GM18867 (cell line): ENCODE measurements at regions not wholly inside any gene's neighbourhood (a gene's known extent, or its start where the extent isn't known, plus 50 kb on each side); places are given as distances from the start of the nearest gene placed in this dataset.
"Not testable (repeated sequence)": the region's sequence is repeated elsewhere in the genome, so short reads cannot be mapped to it uniquely, and the experiment has no call there.

Experiments used
- ATAC-seq: cut with Tn5 transposase; IDR thresholded peaks from one replicate; pipeline ENCODE4 v1.9.1; 2021; ENCODE audit warnings: mild to moderate bottlenecking, moderate library complexity; ENCODE audit not compliant: unreplicated experiment

GRCh38 chr2:194491409-194492115 lies 1165.5 kb upstream of the SLC39A10 start:
- no peak for ATAC-seq

GRCh38 chr2:194486326-194486725 lies 1170.7 kb upstream of the SLC39A10 start:
- no peak for ATAC-seq

- ATAC-seq: no peak
These were observed 1174.0 kb upstream of the SLC39A10 start for GRCh38 chr2:194483041-194483440.

GRCh38 chr2:194465641-194466040 lies 1191.4 kb upstream of the SLC39A10 start:
- ATAC-seq: no peak

GRCh38 chr2:194464964-194465638 lies 1191.9 kb upstream of the SLC39A10 start:
- ATAC-seq: no peak

- ATAC-seq: not testable (repeated sequence)
These were observed 1194.1 kb upstream of the SLC39A10 start for GRCh38 chr2:194462883-194463282.

GRCh38 chr2:194455358-194455757 lies 1201.7 kb upstream of the SLC39A10 start:
- no peak for ATAC-seq

- no peak for ATAC-seq
These were observed 1204.5 kb upstream of the SLC39A10 start for GRCh38 chr2:194452504-194452903.

- no peak for ATAC-seq
These were observed 1211.8 kb upstream of the SLC39A10 start for GRCh38 chr2:194445226-194445625.

GRCh38 chr2:194443926-194444325 lies 1213.1 kb upstream of the SLC39A10 start:
- no peak for ATAC-seq

GRCh38 chr2:194424683-194425209 lies 1232.3 kb upstream of the SLC39A10 start:
- no peak for ATAC-seq

- no peak for ATAC-seq
These were observed 1245.8 kb upstream of the SLC39A10 start for GRCh38 chr2:194411221-194411620.

GRCh38 chr2:194395818-194396217 lies 1261.2 kb upstream of the SLC39A10 start:
- ATAC-seq: no peak

- no peak for ATAC-seq
These were observed 1271.7 kb upstream of the SLC39A10 start for GRCh38 chr2:194385376-194385775.

- ATAC-seq: no peak
These were observed 1273.6 kb upstream of the SLC39A10 start for GRCh38 chr2:194383401-194383800.

GRCh38 chr2:194382221-194382620 lies 1274.8 kb upstream of the SLC39A10 start:
- no peak for ATAC-seq

GRCh38 chr2:194380011-194380410 lies 1277.0 kb upstream of the SLC39A10 start:
- peak; percentile 91 for ATAC-seq

- not testable (repeated sequence) for ATAC-seq
These were observed 1289.6 kb upstream of the SLC39A10 start for GRCh38 chr2:194367390-194367789.

GRCh38 chr2:194363878-194364277 lies 1293.1 kb upstream of the SLC39A10 start:
- ATAC-seq: no peak

GRCh38 chr2:194363295-194363694 lies 1293.7 kb upstream of the SLC39A10 start:
- no peak for ATAC-seq

GRCh38 chr2:194352505-194352904 lies 1304.5 kb upstream of the SLC39A10 start:
- no peak for ATAC-seq

GRCh38 chr2:194346193-194346592 lies 1310.8 kb upstream of the SLC39A10 start:
- ATAC-seq: no peak
